ENCODE measurements at regions not wholly inside any gene's neighbourhood (a gene's known extent, or its start where the extent isn't known, plus 50 kb on each side); places are given as distances from the start of the nearest gene placed in this dataset.
"Not testable (repeated sequence)": the region's sequence is repeated elsewhere in the genome, so short reads cannot be mapped to it uniquely, and the experiment has no call there.

GRCh38 chr17:30645875-30646274 lies 168.7 kb downstream of the GOSR1 start:
- H3K79me2 ChIP-seq (ENCODE audit: control insufficient read depth, insufficient read depth, low read length); H3K4me2 ChIP-seq (ENCODE audit: insufficient read depth, low read length); H3K27me3 ChIP-seq (ENCODE audit: control insufficient read depth in 2 of 2, insufficient read depth in 2 of 2, low read length in 2 of 2); POLR2A ChIA-PET; ATAC-seq; H3K9me1 ChIP-seq (ENCODE audit: control insufficient read depth, insufficient read depth, low read length); H4K20me1 ChIP-seq (replicated peaks; ENCODE audit: control insufficient read depth, insufficient read depth, low read length); H3K27ac ChIP-seq (ENCODE audit: extremely low read depth, low read depth, low read length); H3K4me3 ChIP-seq; FAIRE-seq; H3K9ac ChIP-seq (ENCODE audit: insufficient read depth in 1 of 2, low read depth in 2 of 2, low read length in 2 of 2); CTCF ChIA-PET (ENCODE audit: low intra/inter-chr PET ratio); BruUV-seq (replicated peaks); H3K4me1 ChIP-seq (replicated peaks in 1 of 2; ENCODE audit: control insufficient read depth in 2 of 2, insufficient read depth in 2 of 2, low read length in 2 of 2); intact Hi-C loops (cut with micrococcal nuclease); in situ Hi-C loops (cut with MboI); DNase-seq (ENCODE audit: extremely low read depth in 1 of 4, low spot score in 3 of 4); H3K36me3 ChIP-seq (ENCODE audit: control insufficient read depth, insufficient read depth, low read length); H2AFZ ChIP-seq (ENCODE audit: low read depth, low read length); H3K9me3 ChIP-seq (replicated peaks; ENCODE audit: control insufficient read depth, insufficient read depth, low read depth, low read length): not testable (repeated sequence)
- TF ChIP-seq RFX1 (IDR thresholded peaks at IDR 0.05): peak; percentile 87
- TF ChIP-seq, protein P1, sequence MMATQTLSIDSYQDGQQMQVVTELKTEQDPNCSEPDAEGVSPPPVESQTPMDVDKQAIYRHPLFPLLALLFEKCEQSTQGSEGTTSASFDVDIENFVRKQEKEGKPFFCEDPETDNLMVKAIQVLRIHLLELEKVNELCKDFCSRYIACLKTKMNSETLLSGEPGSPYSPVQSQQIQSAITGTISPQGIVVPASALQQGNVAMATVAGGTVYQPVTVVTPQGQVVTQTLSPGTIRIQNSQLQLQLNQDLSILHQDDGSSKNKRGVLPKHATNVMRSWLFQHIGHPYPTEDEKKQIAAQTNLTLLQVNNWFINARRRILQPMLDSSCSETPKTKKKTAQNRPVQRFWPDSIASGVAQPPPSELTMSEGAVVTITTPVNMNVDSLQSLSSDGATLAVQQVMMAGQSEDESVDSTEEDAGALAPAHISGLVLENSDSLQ (IDR thresholded peaks at IDR 0.05): peak; percentile 46; the same call in 1 of the 2 replicates
- 21% methylated on average over 5 of the region's 7 CpGs for WGBS (ENCODE audit: insufficient coverage, low coverage, missing lambda C conversion rate)

DNA sequence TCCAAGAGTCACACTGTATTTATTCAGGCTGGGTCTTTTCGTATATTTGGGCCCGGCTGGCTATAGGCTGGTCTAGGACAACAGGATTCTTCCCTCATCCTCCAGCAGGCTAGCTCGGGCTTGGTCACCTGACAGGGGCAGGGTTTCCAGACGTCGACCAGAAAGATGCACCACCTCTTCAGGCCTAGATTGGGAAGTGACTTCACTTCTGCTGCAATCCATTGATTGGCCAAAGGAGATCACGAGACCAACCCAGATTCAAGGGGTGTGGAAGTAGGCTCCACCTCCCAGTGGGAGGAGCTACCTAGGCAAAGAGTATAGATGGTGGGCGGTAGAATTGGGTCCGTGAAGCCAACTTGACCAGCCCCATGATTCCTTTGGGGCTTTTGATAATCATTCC lies 167.5 kb downstream of the GOSR1 start:
- H3K27me3 ChIP-seq (ENCODE audit: control insufficient read depth in 2 of 2, insufficient read depth in 2 of 2, low read length in 2 of 2); H4K20me1 ChIP-seq (replicated peaks; ENCODE audit: control insufficient read depth, insufficient read depth, low read length); CTCF ChIA-PET (ENCODE audit: low intra/inter-chr PET ratio); POLR2A ChIA-PET; H3K9ac ChIP-seq (ENCODE audit: insufficient read depth in 1 of 2, low read depth in 2 of 2, low read length in 2 of 2); H3K4me3 ChIP-seq; H3K9me1 ChIP-seq (ENCODE audit: control insufficient read depth, insufficient read depth, low read length); intact Hi-C loops (cut with micrococcal nuclease); H3K36me3 ChIP-seq (ENCODE audit: control insufficient read depth, insufficient read depth, low read length); BruUV-seq (replicated peaks); DNase-seq (ENCODE audit: extremely low read depth in 1 of 4, low spot score in 3 of 4); H3K9me3 ChIP-seq (replicated peaks; ENCODE audit: control insufficient read depth, insufficient read depth, low read depth, low read length); H2AFZ ChIP-seq (ENCODE audit: low read depth, low read length); H3K4me2 ChIP-seq (ENCODE audit: insufficient read depth, low read length); H3K27ac ChIP-seq (ENCODE audit: extremely low read depth, low read depth, low read length); H3K4me1 ChIP-seq (replicated peaks in 1 of 2; ENCODE audit: control insufficient read depth in 2 of 2, insufficient read depth in 2 of 2, low read length in 2 of 2); H3K79me2 ChIP-seq (ENCODE audit: control insufficient read depth, insufficient read depth, low read length): not testable (repeated sequence)
- in situ Hi-C loops (cut with MboI): loop anchor here (5.0 kb wide), 1 partner anchor 1413 kb away; no protein-coding TSS in a partner anchor
- ATAC-seq (peak; percentile 99), FAIRE-seq (peak; percentile 89)
- TF ChIP-seq USF2 (CRISPR knock-in tag; IDR thresholded peaks at IDR 0.05): peak; percentile 60
- WGBS (ENCODE audit: insufficient coverage, low coverage, missing lambda C conversion rate): no CpG with 5 or more reads among the region's 8 CpGs

GRCh38 chr17:30644287-30644686 lies 167.1 kb downstream of the GOSR1 start:
- BruUV-seq (replicated peaks): not testable (repeated sequence)

More at GRCh38 chr17:30644287-30644686, 167.1 kb downstream of the GOSR1 start:
- H3K9me1 ChIP-seq (ENCODE audit: control insufficient read depth, insufficient read depth, low read length); DNase-seq (ENCODE audit: extremely low read depth in 1 of 4, low spot score in 3 of 4); intact Hi-C loops (cut with micrococcal nuclease); POLR2A ChIA-PET; H3K4me3 ChIP-seq; FAIRE-seq; H3K36me3 ChIP-seq (ENCODE audit: control insufficient read depth, insufficient read depth, low read length); ATAC-seq; H2AFZ ChIP-seq (ENCODE audit: low read depth, low read length); CTCF ChIA-PET (ENCODE audit: low intra/inter-chr PET ratio); H3K27ac ChIP-seq (ENCODE audit: extremely low read depth, low read depth, low read length); H3K27me3 ChIP-seq (ENCODE audit: control insufficient read depth in 2 of 2, insufficient read depth in 2 of 2, low read length in 2 of 2); H3K9ac ChIP-seq (ENCODE audit: insufficient read depth in 1 of 2, low read depth in 2 of 2, low read length in 2 of 2); H3K4me2 ChIP-seq (ENCODE audit: insufficient read depth, low read length); H3K9me3 ChIP-seq (replicated peaks; ENCODE audit: control insufficient read depth, insufficient read depth, low read depth, low read length); H4K20me1 ChIP-seq (replicated peaks; ENCODE audit: control insufficient read depth, insufficient read depth, low read length); H3K4me1 ChIP-seq (replicated peaks in 1 of 2; ENCODE audit: control insufficient read depth in 2 of 2, insufficient read depth in 2 of 2, low read length in 2 of 2); H3K79me2 ChIP-seq (ENCODE audit: control insufficient read depth, insufficient read depth, low read length): not testable (repeated sequence)
- WGBS (ENCODE audit: insufficient coverage, low coverage, missing lambda C conversion rate): 100% methylated on average over 5 of the region's 9 CpGs
- in situ Hi-C loops (cut with MboI): loop anchor here (5.0 kb wide), 1 partner anchor 1413 kb away; no protein-coding TSS in a partner anchor
